ENCODE measurements at regions not wholly inside any gene's neighbourhood (a gene's known extent, or its start where the extent isn't known, plus 50 kb on each side); places are given as distances from the start of the nearest gene placed in this dataset.

DNA sequence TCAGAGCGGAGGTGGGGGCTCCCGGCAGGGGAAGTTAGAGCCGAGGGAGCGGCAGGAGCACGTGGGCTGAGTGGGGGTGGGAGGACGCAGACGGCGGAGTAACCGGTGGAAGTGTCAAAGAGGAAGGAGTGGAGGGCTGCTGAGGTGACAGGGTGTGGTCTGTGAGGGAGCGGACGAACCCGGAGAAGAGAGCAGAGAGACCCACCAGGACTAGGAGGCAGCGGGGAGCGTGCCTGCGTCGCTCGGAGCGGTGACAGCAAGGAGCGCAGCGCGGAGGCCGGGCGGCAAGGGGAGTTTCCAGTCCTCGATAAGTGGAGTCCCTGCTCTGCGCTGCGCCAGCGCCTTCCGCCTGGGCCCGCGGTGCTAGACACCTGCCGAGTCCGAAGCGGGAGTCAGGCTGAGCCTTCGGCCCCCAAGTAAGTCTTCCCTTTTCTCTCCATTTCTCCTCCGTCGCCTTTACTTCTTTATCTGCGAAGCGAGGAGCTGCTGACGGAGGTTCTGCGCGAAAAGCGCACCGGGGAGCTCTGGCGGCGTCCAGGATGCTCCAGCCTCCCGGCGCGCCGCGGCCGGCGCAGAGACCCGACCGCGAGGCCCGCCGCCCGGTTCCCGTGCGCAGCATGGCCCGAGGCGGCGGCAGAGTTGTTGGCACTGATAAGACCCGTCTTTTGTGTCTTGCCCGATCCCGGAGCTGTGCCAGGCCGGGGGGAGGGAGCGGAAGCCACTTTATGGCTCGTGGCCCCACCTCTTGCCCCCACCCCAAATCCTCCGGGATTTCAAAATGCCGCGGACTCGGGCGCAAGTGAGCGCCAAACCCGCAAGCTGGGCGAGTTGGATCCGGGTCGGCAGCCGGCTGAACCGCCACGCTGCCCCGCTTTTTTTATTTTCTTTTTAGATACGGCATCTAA, 533.0 kb upstream of the SEMA6D start:
- Histone ChIP-seq H3K4me1 (ENCODE audit: control insufficient read depth in 4 of 4, insufficient read depth in 4 of 4, low read length in 3 of 4) (peaks cover 6 to 31% (median 26%) of the 10 kb centered on the region in 4 donors), H3K9ac (ENCODE audit: low read depth in 1 of 2, low read length in 2 of 2) (no peak overlapping the region), H3K4me3 (ENCODE audit: low read depth in 1 of 3, low read length in 3 of 3) (peak overlapping the region; percentile 56 to 76 (median 70)), H3K27ac (ENCODE audit: low read depth in 1 of 2, low read length in 2 of 2) (no peak overlapping the region), H3K9me3 (ENCODE audit: control insufficient read depth in 4 of 4, low read length in 3 of 4) (no peaks in the 10 kb centered on the region), H3K36me3 (ENCODE audit: control insufficient read depth in 4 of 4, insufficient read depth in 3 of 4, low read depth in 1 of 4, low read length in 3 of 4) (no peaks in the 10 kb centered on the region), H3K27me3 (ENCODE audit: control insufficient read depth in 4 of 4, insufficient read depth in 4 of 4, low read length in 3 of 4) (peaks cover 0 to 4% (median 1%) of the 10 kb centered on the region in 4 donors)
- DNase-seq (ENCODE audit: low spot score), result peak; percentile 34
- WGBS, result 3% methylated on average over 84 of the region's 84 CpGs
- TF ChIP-seq RXRA (IDR thresholded peaks at IDR 0.05) (no peak), FOXA1 (IDR thresholded peaks at IDR 0.05) (no peak), ATF3 (IDR thresholded peaks at IDR 0.05) (no peak), GABPA (IDR thresholded peaks at IDR 0.05 in 1 of 2, conservative IDR thresholded peaks at IDR 0.05 in 1 of 2) (no peak), RAD21 (IDR thresholded peaks at IDR 0.05) (no peak), HNF4G (IDR thresholded peaks at IDR 0.05) (no peak), ZBTB33 (IDR thresholded peaks at IDR 0.05) (no peak), SP1 (IDR thresholded peaks at IDR 0.05) (no peak), TAF1 (conservative IDR thresholded peaks at IDR 0.05) (no peak), EGR1 (IDR thresholded peaks at IDR 0.05; ENCODE audit: low read depth in 2 of 2) (no peak), YY1 (IDR thresholded peaks at IDR 0.05) (no peak), JUND (IDR thresholded peaks at IDR 0.05) (no peak), FOXA2 (IDR thresholded peaks at IDR 0.05) (no peak), HNF4A (conservative IDR thresholded peaks at IDR 0.05) (no peak), MAX (IDR thresholded peaks at IDR 0.05) (no peak)
- TF ChIP-seq, protein P1, sequence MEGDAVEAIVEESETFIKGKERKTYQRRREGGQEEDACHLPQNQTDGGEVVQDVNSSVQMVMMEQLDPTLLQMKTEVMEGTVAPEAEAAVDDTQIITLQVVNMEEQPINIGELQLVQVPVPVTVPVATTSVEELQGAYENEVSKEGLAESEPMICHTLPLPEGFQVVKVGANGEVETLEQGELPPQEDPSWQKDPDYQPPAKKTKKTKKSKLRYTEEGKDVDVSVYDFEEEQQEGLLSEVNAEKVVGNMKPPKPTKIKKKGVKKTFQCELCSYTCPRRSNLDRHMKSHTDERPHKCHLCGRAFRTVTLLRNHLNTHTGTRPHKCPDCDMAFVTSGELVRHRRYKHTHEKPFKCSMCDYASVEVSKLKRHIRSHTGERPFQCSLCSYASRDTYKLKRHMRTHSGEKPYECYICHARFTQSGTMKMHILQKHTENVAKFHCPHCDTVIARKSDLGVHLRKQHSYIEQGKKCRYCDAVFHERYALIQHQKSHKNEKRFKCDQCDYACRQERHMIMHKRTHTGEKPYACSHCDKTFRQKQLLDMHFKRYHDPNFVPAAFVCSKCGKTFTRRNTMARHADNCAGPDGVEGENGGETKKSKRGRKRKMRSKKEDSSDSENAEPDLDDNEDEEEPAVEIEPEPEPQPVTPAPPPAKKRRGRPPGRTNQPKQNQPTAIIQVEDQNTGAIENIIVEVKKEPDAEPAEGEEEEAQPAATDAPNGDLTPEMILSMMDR (IDR thresholded peaks at IDR 0.05; ENCODE audit: low read depth, low read length, missing input control), result no peak
- TF ChIP-seq, protein P2, sequence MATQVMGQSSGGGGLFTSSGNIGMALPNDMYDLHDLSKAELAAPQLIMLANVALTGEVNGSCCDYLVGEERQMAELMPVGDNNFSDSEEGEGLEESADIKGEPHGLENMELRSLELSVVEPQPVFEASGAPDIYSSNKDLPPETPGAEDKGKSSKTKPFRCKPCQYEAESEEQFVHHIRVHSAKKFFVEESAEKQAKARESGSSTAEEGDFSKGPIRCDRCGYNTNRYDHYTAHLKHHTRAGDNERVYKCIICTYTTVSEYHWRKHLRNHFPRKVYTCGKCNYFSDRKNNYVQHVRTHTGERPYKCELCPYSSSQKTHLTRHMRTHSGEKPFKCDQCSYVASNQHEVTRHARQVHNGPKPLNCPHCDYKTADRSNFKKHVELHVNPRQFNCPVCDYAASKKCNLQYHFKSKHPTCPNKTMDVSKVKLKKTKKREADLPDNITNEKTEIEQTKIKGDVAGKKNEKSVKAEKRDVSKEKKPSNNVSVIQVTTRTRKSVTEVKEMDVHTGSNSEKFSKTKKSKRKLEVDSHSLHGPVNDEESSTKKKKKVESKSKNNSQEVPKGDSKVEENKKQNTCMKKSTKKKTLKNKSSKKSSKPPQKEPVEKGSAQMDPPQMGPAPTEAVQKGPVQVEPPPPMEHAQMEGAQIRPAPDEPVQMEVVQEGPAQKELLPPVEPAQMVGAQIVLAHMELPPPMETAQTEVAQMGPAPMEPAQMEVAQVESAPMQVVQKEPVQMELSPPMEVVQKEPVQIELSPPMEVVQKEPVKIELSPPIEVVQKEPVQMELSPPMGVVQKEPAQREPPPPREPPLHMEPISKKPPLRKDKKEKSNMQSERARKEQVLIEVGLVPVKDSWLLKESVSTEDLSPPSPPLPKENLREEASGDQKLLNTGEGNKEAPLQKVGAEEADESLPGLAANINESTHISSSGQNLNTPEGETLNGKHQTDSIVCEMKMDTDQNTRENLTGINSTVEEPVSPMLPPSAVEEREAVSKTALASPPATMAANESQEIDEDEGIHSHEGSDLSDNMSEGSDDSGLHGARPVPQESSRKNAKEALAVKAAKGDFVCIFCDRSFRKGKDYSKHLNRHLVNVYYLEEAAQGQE (IDR thresholded peaks at IDR 0.05), result no peak
